H1 (cell line): ENCODE measurements at regions not wholly inside any gene's neighbourhood (a gene's known extent, or its start where the extent isn't known, plus 50 kb on each side); places are given as distances from the start of the nearest gene placed in this dataset.

Experiments used
- CTCF ChIA-PET: fragments of 300-600 bp; sonication (Branson Sonifier 250); formaldehyde crosslinking; loops from one replicate; lab custom pipeline; 2021; ENCODE audit not compliant: partially characterized antibody; lab: Charles Lee
- POLR2A ChIA-PET: fragments of 300-600 bp; sonication (Branson Sonifier 250); formaldehyde crosslinking; loops from one replicate; lab custom pipeline; 2021; ENCODE audit warnings: inconsistent platforms; ENCODE audit not compliant: partially characterized antibody; lab: Charles Lee
- DNase-seq, 2 experiments: peaks; one replicate each; pipeline versions ENCODE4 v3.0.0 to v3.0.0-alpha.2; 2010 to 2022; ENCODE audit warnings: low spot score in 2 of 2, low read depth in 1 of 2, mixed read lengths in 1 of 2
- FAIRE-seq: peaks from 2 replicates; lab custom pipeline; 2011; peaks lifted over from hg19 to GRCh38; lab: Jason Lieb, UNC
- H2AFZ ChIP-seq: 2 replicates; pipeline ENCODE4 v1.8.1; 2012; ENCODE audit warnings: low read length, inconsistent platforms
- H2AK5ac ChIP-seq: 2 replicates; pipeline ENCODE4 v1.6.1; 2013; ENCODE audit warnings: low read depth, low read length
- H2BK120ac ChIP-seq: replicated peaks from 2 replicates; pipeline ENCODE3; 2013; ENCODE audit warnings: low read depth, low read length, inconsistent platforms
- H2BK12ac ChIP-seq: 2 replicates; pipeline ENCODE4 v1.6.1; 2013; ENCODE audit warnings: low read depth, low read length
- H2BK15ac ChIP-seq: 2 replicates; pipeline ENCODE4 v1.6.1; 2013; ENCODE audit warnings: low read length
- H2BK20ac ChIP-seq: 2 replicates; pipeline ENCODE4 v1.6.1; 2013; ENCODE audit warnings: low read length
- H2BK5ac ChIP-seq: 2 replicates; pipeline ENCODE4 v1.6.1; 2013; ENCODE audit warnings: low read depth, low read length
- H3K14ac ChIP-seq: 2 replicates; pipeline ENCODE4 v1.6.1; 2013; ENCODE audit warnings: inconsistent platforms; ENCODE audit not compliant: insufficient read length
- H3K18ac ChIP-seq: 2 replicates; pipeline ENCODE4 v1.6.1; 2013; ENCODE audit warnings: low read length; ENCODE audit errors: extremely low read depth
- H3K23ac ChIP-seq: 2 replicates; pipeline ENCODE4 v1.6.1; 2013; ENCODE audit warnings: inconsistent platforms; ENCODE audit not compliant: insufficient read length
- H3K23me2 ChIP-seq: 2 replicates; pipeline ENCODE4 v1.6.1; 2013; ENCODE audit warnings: low read depth, low read length
- H3K27ac ChIP-seq: 2 replicates; pipeline ENCODE4 v1.6.1; 2011; ENCODE audit warnings: low read depth, low read length, inconsistent platforms
- H3K27me3 ChIP-seq, 4 experiments: replicated peaks in 1 of 4; 1 replicate in 1 of 4; 2 replicates in 3 of 4; pipeline versions ENCODE4 v1.6.1 to v1.8.1; 2011 to 2013; ENCODE audit warnings: low read length in 3 of 4, mild to moderate bottlenecking in 3 of 4, inconsistent platforms in 2 of 4, mixed read lengths in 2 of 4, moderate library complexity in 1 of 4; ENCODE audit not compliant: control insufficient read depth in 3 of 4, insufficient read depth in 3 of 4; ENCODE audit errors: extremely low read depth in 1 of 4
- H3K36me3 ChIP-seq, 4 experiments: 2 replicates each; pipeline versions ENCODE4 v1.6.1 to v1.8.1; 2011 to 2013; ENCODE audit warnings: mild to moderate bottlenecking in 4 of 4, low read length in 3 of 4, moderate library complexity in 2 of 4, control low read depth in 1 of 4, inconsistent platforms in 1 of 4; ENCODE audit not compliant: insufficient read depth in 4 of 4, control insufficient read depth in 2 of 4
- H3K4ac ChIP-seq: replicated peaks from 2 replicates; pipeline ENCODE3; 2013; ENCODE audit warnings: low read length, low read depth, mixed read lengths, inconsistent platforms; ENCODE audit not compliant: insufficient read length
- H3K4me1 ChIP-seq, 4 experiments: replicated peaks in 1 of 4; 1 replicate in 1 of 4; 2 replicates in 3 of 4; pipeline versions ENCODE4 v1.6.1 to v1.8.1; 2011 to 2013; ENCODE audit warnings: low read length in 3 of 4, inconsistent platforms in 2 of 4, mixed read lengths in 1 of 4; ENCODE audit not compliant: insufficient read depth in 4 of 4, control insufficient read depth in 3 of 4
- H3K4me2 ChIP-seq, 2 experiments: 2 replicates each; pipeline versions ENCODE4 v1.6.1 to v1.8.1; 2011 to 2013; ENCODE audit warnings: low read depth in 2 of 2, low read length in 2 of 2, control low read depth in 1 of 2, inconsistent platforms in 1 of 2, mild to moderate bottlenecking in 1 of 2; ENCODE audit not compliant: insufficient read depth in 1 of 2
- H3K4me3 ChIP-seq, 4 experiments: fragments of 200-600, 300-600 bp in 1 of 4; sonication (generic), shearing (Covaris generic), sonication (Bioruptor Twin) in 1 of 4; 2 replicates each; pipeline versions ENCODE4 v1.5.1 to v1.8.1; 2011 to 2016; ENCODE audit warnings: low read length in 4 of 4, low read depth in 3 of 4, control low read depth in 2 of 4, inconsistent platforms in 2 of 4, mild to moderate bottlenecking in 2 of 4, mixed read lengths in 1 of 4, moderate library complexity in 1 of 4; ENCODE audit not compliant: insufficient read depth in 2 of 4; ENCODE audit errors: extremely low read depth in 1 of 4
- H3K56ac ChIP-seq: replicated peaks from 2 replicates; pipeline ENCODE3; 2013; ENCODE audit warnings: low read depth, mild to moderate bottlenecking, mixed read lengths, low read length, inconsistent platforms; ENCODE audit not compliant: insufficient read length
- H3K79me1 ChIP-seq: 2 replicates; pipeline ENCODE4 v1.6.1; 2013; ENCODE audit warnings: low read depth, low read length, control low read depth
- H3K79me2 ChIP-seq, 2 experiments: 2 replicates each; pipeline versions ENCODE4 v1.6.1 to v1.8.1; 2012 to 2013; ENCODE audit warnings: low read length in 2 of 2, mild to moderate bottlenecking in 2 of 2, inconsistent platforms in 1 of 2; ENCODE audit not compliant: insufficient read depth in 2 of 2, control insufficient read depth in 1 of 2
- H3K9ac ChIP-seq, 4 experiments: replicated peaks in 1 of 4; 1 replicate in 1 of 4; 2 replicates in 3 of 4; pipeline versions ENCODE4 v1.6.1 to v1.8.1; 2011 to 2013; ENCODE audit warnings: low read depth in 3 of 4, low read length in 3 of 4, control low read depth in 2 of 4, mild to moderate bottlenecking in 2 of 4, moderate library complexity in 2 of 4, inconsistent platforms in 1 of 4; ENCODE audit errors: extremely low read depth in 1 of 4
- H3K9me3 ChIP-seq, 2 experiments: 2 replicates each; pipeline versions ENCODE4 v1.6.1 to v1.8.1; 2012 to 2013; ENCODE audit warnings: mild to moderate bottlenecking in 2 of 2, moderate library complexity in 2 of 2, control low read depth in 1 of 2, inconsistent platforms in 1 of 2, low read depth in 1 of 2, low read length in 1 of 2, mixed read lengths in 1 of 2; ENCODE audit not compliant: insufficient read depth in 2 of 2
- H4K20me1 ChIP-seq, 2 experiments: replicated peaks in 1 of 2; 2 replicates each; pipeline versions ENCODE3 to v1.8.1; 2011 to 2013; ENCODE audit warnings: inconsistent platforms in 2 of 2, low read length in 2 of 2, mild to moderate bottlenecking in 1 of 2; ENCODE audit not compliant: insufficient read depth in 2 of 2, control insufficient read depth in 1 of 2
- H4K5ac ChIP-seq: 2 replicates; pipeline ENCODE4 v1.6.1; 2013; ENCODE audit warnings: low read length, low read depth, mixed read lengths, inconsistent platforms; ENCODE audit not compliant: insufficient read length
- H4K8ac ChIP-seq: 2 replicates; pipeline ENCODE4 v1.8.0; 2013; ENCODE audit warnings: mild to moderate bottlenecking, moderate library complexity, low read length, inconsistent platforms; ENCODE audit not compliant: insufficient read depth; ENCODE audit errors: extremely low read depth
- H4K91ac ChIP-seq: replicated peaks from 2 replicates; pipeline ENCODE3; 2013; ENCODE audit warnings: low read length, mixed read lengths, inconsistent platforms; ENCODE audit not compliant: insufficient read length
- BACH1 ChIP-seq: IDR thresholded peaks from 2 replicates; pipeline ENCODE4 v1.6.1; 2012; ENCODE audit warnings: low read length, improper control_type of control experiment
- BRCA1 ChIP-seq: IDR thresholded peaks from 2 replicates; pipeline ENCODE4 v1.6.1; 2012; ENCODE audit warnings: low read depth, low read length, improper control_type of control experiment
- CBX8 ChIP-seq: fragments of 300-800, 300-1000 bp; sonication (generic); IDR thresholded peaks from 2 replicates; pipeline ENCODE4 v1.7.1; 2016; ENCODE audit warnings: low read depth, low read length, borderline replicate concordance
- FOSL1 ChIP-seq: IDR thresholded peaks from 2 replicates; pipeline ENCODE4 v1.6.1; 2011; ENCODE audit warnings: mild to moderate bottlenecking, low read depth, low read length, moderate library complexity; ENCODE audit not compliant: insufficient read depth
- GABPA ChIP-seq: IDR thresholded peaks from 2 replicates; pipeline ENCODE4 v1.6.1; 2011; ENCODE audit warnings: mild to moderate bottlenecking, low read length, moderate library complexity, borderline replicate concordance; ENCODE audit not compliant: insufficient read depth
- HDAC6 ChIP-seq: IDR thresholded peaks from one replicate; pipeline ENCODE4 v1.7.1; 2012; ENCODE audit warnings: low read depth, mild to moderate bottlenecking, inconsistent platforms, low read length, moderate library complexity
- KDM4A ChIP-seq: IDR thresholded peaks from one replicate; pipeline ENCODE4 v1.7.1; 2012; ENCODE audit warnings: low read depth, mild to moderate bottlenecking, moderate library complexity, low read length, inconsistent platforms; ENCODE audit not compliant: severe bottlenecking
- KDM5A ChIP-seq: fragments of 200-600 bp; IDR thresholded peaks from 2 replicates; pipeline ENCODE4 v1.7.1; 2012; ENCODE audit warnings: mild to moderate bottlenecking, low read length, inconsistent platforms, mixed read lengths
- NANOG ChIP-seq: IDR thresholded peaks from 2 replicates; pipeline ENCODE4 v1.6.1; 2011; ENCODE audit warnings: low read length, low read depth, mild to moderate bottlenecking, inconsistent platforms; ENCODE audit not compliant: insufficient read depth, poor library complexity, severe bottlenecking
- POLR2A ChIP-seq, 2 experiments: IDR thresholded peaks; 1 replicate in 1 of 2; 2 replicates in 1 of 2; pipeline ENCODE4 v1.6.1; 2011; ENCODE audit warnings: low read depth in 2 of 2, low read length in 2 of 2, mild to moderate bottlenecking in 2 of 2; ENCODE audit errors: control extremely low read depth in 1 of 2
- RAD21 ChIP-seq, 2 experiments: IDR thresholded peaks in 1 of 2; conservative IDR thresholded peaks in 1 of 2; 2 replicates each; pipeline ENCODE4 v1.6.1; 2011; ENCODE audit warnings: low read depth in 2 of 2, low read length in 2 of 2, improper control_type of control experiment in 1 of 2, inconsistent platforms in 1 of 2, mild to moderate bottlenecking in 1 of 2, moderate library complexity in 1 of 2
- TAF1 ChIP-seq: IDR thresholded peaks from 2 replicates; pipeline ENCODE4 v1.6.1; 2011; ENCODE audit warnings: mild to moderate bottlenecking, low read depth, low read length
- TAF7 ChIP-seq: optimal IDR thresholded peaks from 2 replicates; pipeline ENCODE3; 2011; ENCODE audit warnings: low read depth, mild to moderate bottlenecking, inconsistent platforms, low read length, moderate library complexity, borderline replicate concordance
- WGBS, 2 experiments: shearing (Covaris generic) in 1 of 2; methylation state at CpG; one replicate each; pipeline versions ENCODE4 v1.1.6 to v1.1.7; 2013 to 2015; ENCODE audit warnings: low lambda C conversion rate in 2 of 2, mixed read lengths in 2 of 2, inconsistent platforms in 1 of 2, low coverage in 1 of 2, missing lambda C conversion rate in 1 of 2; ENCODE audit not compliant: insufficient replicate concordance in 2 of 2, insufficient coverage in 1 of 2, insufficient read length in 1 of 2; ENCODE audit errors: extremely low coverage in 1 of 2, missing lambda C conversion rate in 1 of 2; 5-methylcytosine and 5-hydroxymethylcytosine counted together
- TF ChIP-seq, protein P1 (sequence below): IDR thresholded peaks from 2 replicates; pipeline ENCODE4 v1.6.1; 2012; ENCODE audit warnings: inconsistent platforms

GRCh38 chr14:95433094-95433478 lies 83.4 kb downstream of the SYNE3 start:
- Histone ChIP-seq H3K27ac (no peak overlapping the region), H2BK20ac (no peak overlapping the region), H3K27me3 (no peaks in the 10 kb centered on the region), H3K4me1 (no peaks in the 10 kb centered on the region), H2BK15ac (no peak overlapping the region), H2BK120ac (no peak overlapping the region), H3K4me3 (no peak overlapping the region), H3K36me3 (no peaks in the 10 kb centered on the region), H2BK12ac (peak overlapping the region; percentile 29; the same call in 1 of the 2 replicates), H3K18ac (no peak overlapping the region), H3K23me2 (no peaks in the 10 kb centered on the region), H3K4me2 (no peak overlapping the region), H4K20me1 (no peaks in the 10 kb centered on the region), H3K14ac (no peak overlapping the region), H4K8ac (no peak overlapping the region; the same call in 1 of the 2 replicates), H3K79me2 (no peaks in the 10 kb centered on the region), H4K5ac (no peak overlapping the region), H3K23ac (no peak overlapping the region), H2AFZ (no peak overlapping the region), H3K9ac (no peak overlapping the region), H2BK5ac (no peak overlapping the region; the same call in 1 of the 2 replicates), H3K79me1 (no peaks in the 10 kb centered on the region), H3K56ac (no peak overlapping the region), H2AK5ac (no peak overlapping the region), H3K9me3 (no peaks in the 10 kb centered on the region), H4K91ac (peak overlapping the region; percentile 25), H3K4ac (no peak overlapping the region)
- ChIA-PET POLR2A (no interaction called here), CTCF (interaction anchor here (0.7 to 7.6 kb wide), 13 partner anchors 15 to 747 kb away, joined by 3 to 113 read pairs (median 4); no protein-coding TSS in a partner anchor)
- no peak for FAIRE-seq
- 92% methylated on average over 8 of the region's 8 CpGs; no CpG with 5 or more reads in 1 of the 2 experiments for WGBS, 2 experiments
- no peak for DNase-seq
- TF ChIP-seq TAF7 (no peak), FOSL1 (no peak), CBX8 (no peak), HDAC6 (no peak), KDM4A (no peak), RAD21 (IDR thresholded peaks at IDR 0.05 in 1 of 2, conservative IDR thresholded peaks at IDR 0.05 in 1 of 2; ENCODE audit: low read depth in 2 of 2, low read length in 2 of 2) (no peak), POLR2A (IDR thresholded peaks at IDR 0.05; ENCODE audit: control extremely low read depth in 1 of 2, low read depth in 2 of 2, low read length in 2 of 2) (no peak), GABPA (no peak), NANOG (no peak), BACH1 (no peak), TAF1 (no peak), BRCA1 (no peak), KDM5A (no peak)
- TF ChIP-seq, protein P1, sequence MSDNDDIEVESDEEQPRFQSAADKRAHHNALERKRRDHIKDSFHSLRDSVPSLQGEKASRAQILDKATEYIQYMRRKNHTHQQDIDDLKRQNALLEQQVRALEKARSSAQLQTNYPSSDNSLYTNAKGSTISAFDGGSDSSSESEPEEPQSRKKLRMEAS: no peak
